ENCODE measurements at regions not wholly inside any gene's neighbourhood (a gene's known extent, or its start where the extent isn't known, plus 50 kb on each side); places are given as distances from the start of the nearest gene placed in this dataset.

DNA sequence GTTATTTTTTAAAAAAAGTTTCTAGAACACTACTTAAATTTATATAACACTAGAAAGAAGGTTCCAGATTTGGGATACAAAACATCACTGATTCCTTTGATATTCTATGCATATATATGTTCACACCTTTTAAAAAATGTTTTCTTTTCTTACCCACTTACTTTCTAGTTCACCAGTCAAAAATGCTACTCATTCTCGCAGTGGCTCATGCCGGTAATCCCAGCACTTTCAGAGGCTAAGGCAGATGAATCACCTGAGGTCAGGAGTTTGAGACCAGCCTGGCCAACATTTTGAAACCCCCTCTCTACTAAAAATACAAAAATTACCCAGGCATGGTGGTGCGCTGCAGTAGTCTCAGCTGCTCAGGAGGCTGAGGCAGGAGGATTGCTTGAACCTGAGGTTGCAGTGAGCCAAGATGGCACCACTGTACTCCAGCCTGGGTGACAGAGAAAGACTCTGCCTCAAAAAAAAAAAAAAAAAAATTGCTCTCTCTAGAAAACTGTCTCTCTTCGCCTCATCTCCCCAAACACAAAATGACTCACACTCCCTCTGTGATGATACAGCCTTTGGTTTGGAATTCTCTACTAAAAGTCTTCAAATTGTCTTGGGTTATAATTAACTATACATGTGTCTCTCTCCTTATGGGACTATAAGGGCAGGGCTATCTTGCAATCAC, 52.6 kb upstream of the TGFBR2 start:
- no peak for DNase-seq (ENCODE audit: low spot score)

DNA sequence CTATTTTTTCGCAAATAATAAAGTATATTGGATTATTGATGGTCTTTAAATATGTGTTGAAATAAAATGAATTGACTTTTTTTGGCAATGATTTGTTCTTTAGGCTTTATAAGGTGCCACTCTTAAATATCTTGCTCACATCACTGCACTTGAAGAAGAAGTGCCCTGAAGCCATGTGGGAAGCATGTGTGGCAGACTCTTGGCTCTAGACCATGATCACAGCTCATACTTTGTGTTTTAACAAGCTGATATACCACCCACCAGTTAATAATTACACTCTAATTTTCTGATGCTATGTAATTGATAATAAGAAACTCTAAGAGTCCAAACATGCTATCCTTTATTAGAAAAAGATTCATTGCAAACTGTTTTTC, 52.1 kb upstream of the TGFBR2 start:
- DNase-seq (ENCODE audit: low spot score), result no peak

DNA sequence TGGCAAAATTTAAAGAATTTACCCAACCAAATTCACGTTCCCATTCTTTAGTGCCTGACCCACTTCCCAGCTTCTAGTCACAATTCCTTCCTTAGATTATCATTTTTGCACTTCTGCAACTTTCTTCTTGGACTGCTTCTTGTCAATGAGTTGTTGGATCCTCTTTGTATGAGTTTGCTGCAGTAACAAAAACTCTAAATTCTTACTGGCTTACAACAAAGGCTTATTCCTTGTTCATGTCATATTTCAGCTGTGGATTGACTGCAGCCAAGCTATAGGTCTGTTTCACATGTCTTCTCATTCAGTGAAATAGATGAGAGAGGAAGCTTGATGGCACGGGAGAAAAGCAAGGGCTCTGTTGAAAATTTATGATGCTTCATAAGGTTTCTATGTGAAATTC, 50.4 kb upstream of the TGFBR2 start:
- no peak for DNase-seq (ENCODE audit: low spot score)

All from D341Med (cell line).